GM13976 (cell line): ENCODE measurements at regions not wholly inside any gene's neighbourhood (a gene's known extent, or its start where the extent isn't known, plus 50 kb on each side); places are given as distances from the start of the nearest gene placed in this dataset.

Experiments
- DNase-seq: peaks from one replicate; pipeline ENCODE4 v3.0.0; 2012; ENCODE audit warnings: low spot score
- CTCF ChIP-seq: IDR thresholded peaks from 2 replicates; pipeline ENCODE4 v1.5.1; 2012; ENCODE audit warnings: borderline replicate concordance, mild to moderate bottlenecking; ENCODE audit not compliant: insufficient read depth; ENCODE audit errors: extremely low read depth, missing control alignments, control extremely low read depth
- in situ Hi-C: fragments of 300-500 bp; cut with MboI; formaldehyde crosslinking; loops from one replicate; pipeline ENCODE4 v1.12.0; 2022; ENCODE audit warnings: low sequenced_read_pairs, mixed read lengths, inconsistent platforms; ENCODE audit not compliant: unreplicated experiment

GRCh38 chr13:110806636-110807035, 93.1 kb downstream of the ING1 start:
- TF ChIP-seq CTCF, result no peak
- DNase-seq, result no peak
- in situ Hi-C loops, result loop anchor here (25.0 kb wide), 2 partner anchors 219 to 344 kb away; no protein-coding TSS in a partner anchor

GRCh38 chr13:110807546-110807945, 94.0 kb downstream of the ING1 start:
- no peak for DNase-seq
- no peak for TF ChIP-seq CTCF
- in situ Hi-C loops, result loop anchor here (25.0 kb wide), 2 partner anchors 220 to 345 kb away; no protein-coding TSS in a partner anchor

- in situ Hi-C loops, result loop anchor here (25.0 kb wide), 2 partner anchors 221 to 346 kb away; no protein-coding TSS in a partner anchor
- no peak for TF ChIP-seq CTCF
Measured at GRCh38 chr13:110808138-110808537, 94.6 kb downstream of the ING1 start.

GRCh38 chr13:110809871-110810486, 96.5 kb downstream of the ING1 start:
- in situ Hi-C loops, result loop anchor here (25.0 kb wide), 2 partner anchors 223 to 348 kb away; no protein-coding TSS in a partner anchor
- no peak for DNase-seq
- TF ChIP-seq CTCF, result no peak

More at GRCh38 chr13:110808138-110808537, 94.6 kb downstream of the ING1 start:
- no peak for DNase-seq

- no peak for TF ChIP-seq CTCF
- in situ Hi-C loops, result loop anchor here (25.0 kb wide), 2 partner anchors 224 to 349 kb away; no protein-coding TSS in a partner anchor
- DNase-seq, result no peak
Measured at GRCh38 chr13:110811008-110811720, 97.7 kb downstream of the ING1 start.

- no peak for DNase-seq
- in situ Hi-C loops, result loop anchor here (25.0 kb wide), 2 partner anchors 224 to 349 kb away; no protein-coding TSS in a partner anchor
- TF ChIP-seq CTCF, result no peak
Measured at GRCh38 chr13:110811771-110812120, 98.2 kb downstream of the ING1 start.
